ENCODE measurements at regions not wholly inside any gene's neighbourhood (a gene's known extent, or its start where the extent isn't known, plus 50 kb on each side); places are given as distances from the start of the nearest gene placed in this dataset.
"Not testable (repeated sequence)": the region's sequence is repeated elsewhere in the genome, so short reads cannot be mapped to it uniquely, and the experiment has no call there.

- no peak for DNase-seq
Measured at GRCh38 chr2:239558661-239559060, 157.8 kb upstream of the HDAC4 start.

- no peak for DNase-seq
Measured at GRCh38 chr2:239557516-239557915, 156.7 kb upstream of the HDAC4 start.

- no peak for DNase-seq
Measured at GRCh38 chr2:239555571-239555905, 154.7 kb upstream of the HDAC4 start.

- DNase-seq: no peak
Measured at GRCh38 chr2:239554766-239555570, 154.1 kb upstream of the HDAC4 start.

GRCh38 chr2:239553376-239554000, 152.7 kb upstream of the HDAC4 start:
- DNase-seq: no peak

GRCh38 chr2:239552213-239552926, 151.6 kb upstream of the HDAC4 start:
- no peak for DNase-seq

GRCh38 chr2:239551206-239551605, 150.4 kb upstream of the HDAC4 start:
- no peak for DNase-seq

- no peak for DNase-seq
Measured at GRCh38 chr2:239550357-239550756, 149.5 kb upstream of the HDAC4 start.

- DNase-seq: no peak
Measured at GRCh38 chr2:239549711-239550255, 149.0 kb upstream of the HDAC4 start.

- DNase-seq: no peak
Measured at GRCh38 chr2:239548965-239549595, 148.3 kb upstream of the HDAC4 start.

- peak in 1 of 4 experiments; percentile 17 for DNase-seq
Measured at GRCh38 chr2:239548451-239548871, 147.6 kb upstream of the HDAC4 start.

GRCh38 chr2:239547140-239547539, 146.3 kb upstream of the HDAC4 start:
- not testable (repeated sequence) for DNase-seq

GRCh38 chr2:239546541-239546940, 145.7 kb upstream of the HDAC4 start:
- DNase-seq: no peak

- no peak for DNase-seq
Measured at GRCh38 chr2:239545741-239546392, 145.0 kb upstream of the HDAC4 start.

- no peak for DNase-seq
Measured at GRCh38 chr2:239544918-239545465, 144.2 kb upstream of the HDAC4 start.

GRCh38 chr2:239544143-239544917, 143.5 kb upstream of the HDAC4 start:
- DNase-seq: no peak

- DNase-seq: no peak
Measured at GRCh38 chr2:239543702-239544101, 142.9 kb upstream of the HDAC4 start.

- no peak for DNase-seq
Measured at GRCh38 chr2:239540174-239540573, 139.4 kb upstream of the HDAC4 start.

GRCh38 chr2:239539776-239540100, 138.9 kb upstream of the HDAC4 start:
- no peak for DNase-seq

- no peak for DNase-seq
Measured at GRCh38 chr2:239539083-239539775, 138.4 kb upstream of the HDAC4 start.

Data from activated naive CD4-positive, alpha-beta T cell (primary cell).